SH-SY5Y (cell line): ENCODE measurements at regions not wholly inside any gene's neighbourhood (a gene's known extent, or its start where the extent isn't known, plus 50 kb on each side); places are given as distances from the start of the nearest gene placed in this dataset.

Experiments
- GATA2 ChIP-seq: IDR thresholded peaks from 2 replicates; pipeline ENCODE4 v1.6.1; 2011; ENCODE audit warnings: mild to moderate bottlenecking, low read depth, low read length
- GATA3 ChIP-seq: IDR thresholded peaks from 2 replicates; pipeline ENCODE4 v1.6.1; 2011; ENCODE audit warnings: low read depth, mild to moderate bottlenecking, low read length, moderate library complexity

DNA sequence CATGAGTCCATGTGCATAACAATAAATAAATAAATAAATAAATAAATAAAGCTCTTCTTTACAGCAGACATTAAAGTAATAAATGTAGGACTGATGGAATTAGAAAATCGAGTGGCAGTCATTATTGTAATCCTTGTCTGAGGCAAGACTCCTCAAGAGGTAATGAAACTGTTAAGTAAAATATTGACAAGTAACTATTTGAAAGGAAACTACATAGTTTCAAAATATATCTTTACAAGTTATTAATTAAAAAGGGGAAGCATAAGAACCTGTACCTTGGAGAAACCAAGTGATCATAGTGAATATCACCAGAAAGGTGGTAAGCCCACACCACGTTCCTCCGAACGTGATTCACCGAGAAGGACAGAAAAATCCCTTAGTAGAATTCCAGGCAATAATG lies 285.6 kb upstream of the SORCS1 start:
- TF ChIP-seq GATA3, result no peak
- TF ChIP-seq GATA2, result no peak
